ENCODE measurements at regions not wholly inside any gene's neighbourhood (a gene's known extent, or its start where the extent isn't known, plus 50 kb on each side); places are given as distances from the start of the nearest gene placed in this dataset.

DNA sequence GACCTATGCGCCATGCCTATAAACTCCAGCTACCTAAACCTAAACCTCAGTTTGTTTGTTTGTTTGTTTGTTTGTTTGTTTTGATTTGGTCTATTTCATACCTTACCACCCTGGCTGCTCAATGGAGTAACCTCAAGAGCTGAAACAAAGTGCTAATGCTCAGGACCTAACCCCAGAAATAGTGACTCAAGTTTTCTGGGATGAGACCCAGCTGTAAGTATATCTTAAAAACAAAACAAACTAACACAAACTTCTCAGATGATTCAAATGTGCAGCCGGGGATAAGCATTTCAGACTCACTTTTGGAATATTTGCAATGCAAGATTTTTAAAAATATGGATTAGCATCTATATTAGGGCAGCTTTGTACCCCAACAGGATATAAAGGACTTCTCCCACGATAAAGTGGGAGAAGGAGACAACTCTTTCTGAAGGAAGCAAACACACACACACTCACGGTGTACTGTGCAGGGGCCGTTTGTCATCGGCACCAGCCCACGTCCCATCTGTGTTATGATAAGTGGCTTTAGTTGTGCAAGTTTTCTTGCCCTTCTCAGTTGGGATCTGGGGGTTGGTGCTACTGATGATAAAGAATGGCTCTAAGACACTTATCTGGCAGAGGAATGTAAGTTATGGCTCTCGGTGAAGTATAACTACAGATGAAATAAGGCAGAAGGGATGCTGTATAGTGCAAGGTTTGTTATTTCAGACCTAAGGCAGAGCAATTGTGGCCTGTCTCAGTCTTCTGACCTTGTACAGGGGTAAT lies 516.7 kb upstream of the TMEM132C start:
- Mint-ChIP-seq H3K9me3 (peaks cover 4 to 7% of the 10 kb centered on the region in 2 donors), H3K4me3 (no peak overlapping the region), H3K36me3 (ENCODE audit: insufficient read depth in 2 of 2) (no peaks in the 10 kb centered on the region), H3K27ac (no peak overlapping the region), H3K4me1 (ENCODE audit: low read depth) (no peaks in the 10 kb centered on the region), H3K27me3 (ENCODE audit: low read depth) (no peaks in the 10 kb centered on the region)
- ATAC-seq (replicated peaks in 1 of 2) (no peak), DNase-seq (no peak)

GRCh38 chr12:127752802-127753201 lies 514.2 kb upstream of the TMEM132C start:
- Mint-ChIP-seq H3K4me1 (ENCODE audit: low read depth) (no peaks in the 10 kb centered on the region), H3K27ac (no peak overlapping the region), H3K36me3 (ENCODE audit: insufficient read depth in 2 of 2) (peaks cover 0 to 2% of the 10 kb centered on the region in 2 donors), H3K27me3 (ENCODE audit: low read depth) (no peaks in the 10 kb centered on the region), H3K4me3 (no peak overlapping the region), H3K9me3 (peaks cover 10 to 11% of the 10 kb centered on the region in 2 donors)
- ATAC-seq (replicated peaks in 1 of 2), result no peak
- DNase-seq, result no peak

GRCh38 chr12:127760357-127760756 lies 506.6 kb upstream of the TMEM132C start:
- H3K4me3 Mint-ChIP-seq, result no peak overlapping the region
- no peak overlapping the region for H3K27ac Mint-ChIP-seq
- H3K36me3 Mint-ChIP-seq (ENCODE audit: insufficient read depth in 2 of 2), result peaks cover 0 to 4% of the 10 kb centered on the region in 2 donors
- ATAC-seq (replicated peaks in 1 of 2) (no peak), DNase-seq (no peak)
- H3K27me3 Mint-ChIP-seq (ENCODE audit: low read depth), result no peaks in the 10 kb centered on the region
- no peaks in the 10 kb centered on the region for H3K4me1 Mint-ChIP-seq (ENCODE audit: low read depth)
- peaks cover 11 to 16% of the 10 kb centered on the region in 2 donors for H3K9me3 Mint-ChIP-seq

- Mint-ChIP-seq H3K4me1 (ENCODE audit: low read depth) (no peaks in the 10 kb centered on the region), H3K9me3 (peaks cover 11 to 16% of the 10 kb centered on the region in 2 donors), H3K4me3 (no peak overlapping the region), H3K27me3 (ENCODE audit: low read depth) (no peaks in the 10 kb centered on the region), H3K27ac (no peak overlapping the region), H3K36me3 (ENCODE audit: insufficient read depth in 2 of 2) (peaks cover 0 to 4% of the 10 kb centered on the region in 2 donors)
- ATAC-seq (replicated peaks in 1 of 2) (no peak), DNase-seq (no peak)
These were observed 506.0 kb upstream of the TMEM132C start for GRCh38 chr12:127760996-127761395.

GRCh38 chr12:127761880-127762279 lies 505.1 kb upstream of the TMEM132C start:
- Mint-ChIP-seq H3K27me3 (ENCODE audit: low read depth) (no peaks in the 10 kb centered on the region), H3K27ac (no peak overlapping the region), H3K4me1 (ENCODE audit: low read depth) (no peaks in the 10 kb centered on the region), H3K4me3 (no peak overlapping the region), H3K36me3 (ENCODE audit: insufficient read depth in 2 of 2) (peaks cover 0 to 2% of the 10 kb centered on the region in 2 donors), H3K9me3 (peaks cover 9 to 14% of the 10 kb centered on the region in 2 donors)
- no peak for ATAC-seq (replicated peaks in 1 of 2)
- no peak for DNase-seq

- H3K4me3 Mint-ChIP-seq, result no peak overlapping the region
- no peaks in the 10 kb centered on the region for H3K27me3 Mint-ChIP-seq (ENCODE audit: low read depth)
- no peak for ATAC-seq (replicated peaks in 1 of 2)
- DNase-seq, result no peak
- H3K9me3 Mint-ChIP-seq, result peaks cover 8 to 9% of the 10 kb centered on the region in 2 donors
- H3K4me1 Mint-ChIP-seq (ENCODE audit: low read depth), result no peaks in the 10 kb centered on the region
- H3K27ac Mint-ChIP-seq, result no peak overlapping the region
- H3K36me3 Mint-ChIP-seq (ENCODE audit: insufficient read depth in 2 of 2), result peaks cover 0 to 2% of the 10 kb centered on the region in 2 donors
These were observed 499.3 kb upstream of the TMEM132C start for GRCh38 chr12:127767656-127768055.

GRCh38 chr12:127770118-127770517 lies 496.9 kb upstream of the TMEM132C start:
- Mint-ChIP-seq H3K36me3 (ENCODE audit: insufficient read depth in 2 of 2) (no peaks in the 10 kb centered on the region), H3K4me1 (ENCODE audit: low read depth) (no peaks in the 10 kb centered on the region), H3K9me3 (peaks cover 4 to 7% of the 10 kb centered on the region in 2 donors), H3K4me3 (no peak overlapping the region), H3K27ac (no peak overlapping the region), H3K27me3 (ENCODE audit: low read depth) (no peaks in the 10 kb centered on the region)
- no peak for DNase-seq
- no peak for ATAC-seq (replicated peaks in 1 of 2)

- Mint-ChIP-seq H3K9me3 (peaks cover 4 to 9% of the 10 kb centered on the region in 2 donors), H3K27me3 (ENCODE audit: low read depth) (no peaks in the 10 kb centered on the region), H3K4me1 (ENCODE audit: low read depth) (no peaks in the 10 kb centered on the region), H3K36me3 (ENCODE audit: insufficient read depth in 2 of 2) (no peaks in the 10 kb centered on the region), H3K4me3 (no peak overlapping the region), H3K27ac (no peak overlapping the region)
- no peak for DNase-seq
- ATAC-seq (replicated peaks in 1 of 2), result no peak
These were observed 495.4 kb upstream of the TMEM132C start for GRCh38 chr12:127771546-127771945.

DNA sequence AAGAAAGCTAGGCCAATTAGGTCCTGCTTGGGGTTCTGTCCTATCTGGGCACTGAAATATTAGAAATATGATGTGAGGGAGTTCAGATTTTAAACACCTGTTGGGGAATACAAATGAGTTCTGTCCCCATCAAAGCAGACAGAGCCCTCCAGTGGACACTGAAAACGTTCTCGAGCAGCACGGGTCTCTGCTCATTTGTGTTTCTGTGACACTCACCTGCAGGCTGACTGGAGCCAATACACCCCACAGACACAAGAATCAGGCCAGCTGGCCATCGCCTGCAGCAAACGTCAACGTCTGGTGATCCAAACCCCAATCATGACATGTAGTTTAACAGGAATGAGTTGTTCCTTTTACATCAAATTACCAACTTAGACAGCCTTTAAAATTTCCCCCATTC lies 493.4 kb upstream of the TMEM132C start:
- Mint-ChIP-seq H3K9me3 (peaks cover 4 to 12% of the 10 kb centered on the region in 2 donors), H3K27ac (no peak overlapping the region), H3K27me3 (ENCODE audit: low read depth) (no peaks in the 10 kb centered on the region), H3K4me1 (ENCODE audit: low read depth) (no peaks in the 10 kb centered on the region), H3K4me3 (no peak overlapping the region), H3K36me3 (ENCODE audit: insufficient read depth in 2 of 2) (no peaks in the 10 kb centered on the region)
- DNase-seq, result no peak
- no peak for ATAC-seq (replicated peaks in 1 of 2)

DNA sequence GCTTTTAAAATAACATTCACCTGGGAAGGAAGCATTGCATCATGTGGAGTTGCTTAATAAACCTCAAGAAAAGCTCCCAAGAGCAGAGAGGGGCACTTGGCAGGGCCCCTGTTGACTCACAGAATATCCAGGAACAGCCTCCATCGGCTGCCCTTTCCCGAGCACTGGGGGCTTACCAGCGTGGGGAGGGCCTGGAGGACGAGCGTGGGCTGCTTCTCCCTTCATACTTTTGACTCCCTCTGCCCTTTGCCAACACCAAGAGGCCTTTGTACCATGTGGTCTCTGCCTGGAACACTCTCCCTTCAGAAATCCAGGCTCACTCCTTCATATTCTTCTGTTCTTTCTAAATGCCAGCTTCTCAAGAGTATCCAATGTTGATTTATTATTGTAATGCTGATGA lies 492.1 kb upstream of the TMEM132C start:
- Mint-ChIP-seq H3K36me3 (ENCODE audit: insufficient read depth in 2 of 2) (no peaks in the 10 kb centered on the region), H3K27me3 (ENCODE audit: low read depth) (no peaks in the 10 kb centered on the region), H3K27ac (no peak overlapping the region), H3K4me3 (no peak overlapping the region), H3K9me3 (peaks cover 9 to 17% of the 10 kb centered on the region in 2 donors), H3K4me1 (ENCODE audit: low read depth) (no peaks in the 10 kb centered on the region)
- DNase-seq, result no peak
- no peak for ATAC-seq (replicated peaks in 1 of 2)

DNA sequence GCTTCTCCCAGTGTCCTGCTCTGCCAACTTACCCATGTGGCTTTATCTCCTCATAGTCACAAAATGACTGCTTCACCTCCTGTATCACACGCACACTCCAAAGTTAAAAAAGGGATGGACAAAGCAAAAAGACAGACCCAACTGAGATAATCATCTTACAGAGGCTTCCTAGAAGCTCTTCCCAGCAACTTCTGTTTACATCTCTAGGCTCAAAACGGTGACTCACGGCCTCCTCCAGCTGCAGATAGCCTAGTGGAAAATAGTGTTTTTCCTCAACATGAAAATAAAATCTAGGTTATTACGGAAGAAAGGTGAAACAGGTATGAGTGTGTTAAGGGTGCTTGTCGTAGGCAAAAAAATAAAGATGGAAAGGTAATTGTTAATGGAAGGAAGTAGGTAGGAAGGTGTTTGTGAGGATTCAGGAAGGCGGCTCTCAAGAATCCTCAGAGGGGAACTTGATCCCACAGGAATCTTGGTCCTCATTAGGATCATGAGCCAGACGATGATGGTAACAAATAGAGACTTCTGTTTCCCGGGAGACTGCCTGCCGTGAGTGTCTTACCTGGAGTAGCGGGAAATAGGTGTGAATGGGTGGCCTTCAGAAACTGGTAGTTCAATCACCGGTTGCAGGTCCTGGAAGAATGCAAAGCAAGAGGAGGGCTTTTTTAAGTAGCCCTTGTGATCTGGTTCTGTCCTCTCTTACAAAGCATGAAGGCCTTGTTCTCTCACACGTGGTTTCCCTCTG lies 487.5 kb upstream of the TMEM132C start:
- H3K36me3 Mint-ChIP-seq (ENCODE audit: insufficient read depth in 2 of 2), result no peaks in the 10 kb centered on the region
- H3K27ac Mint-ChIP-seq, result no peak overlapping the region
- H3K4me1 Mint-ChIP-seq (ENCODE audit: low read depth), result no peaks in the 10 kb centered on the region
- no peaks in the 10 kb centered on the region for H3K27me3 Mint-ChIP-seq (ENCODE audit: low read depth)
- DNase-seq (no peak), ATAC-seq (replicated peaks in 1 of 2) (no peak)
- H3K4me3 Mint-ChIP-seq, result no peak overlapping the region
- peaks cover 4 to 12% of the 10 kb centered on the region in 2 donors for H3K9me3 Mint-ChIP-seq

- Mint-ChIP-seq H3K27ac (no peak overlapping the region), H3K9me3 (peaks cover 6 to 12% of the 10 kb centered on the region in 2 donors), H3K4me1 (ENCODE audit: low read depth) (no peaks in the 10 kb centered on the region), H3K36me3 (ENCODE audit: insufficient read depth in 2 of 2) (no peaks in the 10 kb centered on the region), H3K4me3 (no peak overlapping the region), H3K27me3 (ENCODE audit: low read depth) (no peaks in the 10 kb centered on the region)
- DNase-seq (no peak), ATAC-seq (replicated peaks in 1 of 2) (no peak)
These were observed 486.1 kb upstream of the TMEM132C start for GRCh38 chr12:127780881-127781280.

GRCh38 chr12:127781336-127781735 lies 485.6 kb upstream of the TMEM132C start:
- no peak for ATAC-seq (replicated peaks in 1 of 2)
- Mint-ChIP-seq H3K27me3 (ENCODE audit: low read depth) (no peaks in the 10 kb centered on the region), H3K4me3 (no peak overlapping the region), H3K9me3 (peaks cover 6 to 11% of the 10 kb centered on the region in 2 donors), H3K4me1 (ENCODE audit: low read depth) (no peaks in the 10 kb centered on the region), H3K36me3 (ENCODE audit: insufficient read depth in 2 of 2) (no peaks in the 10 kb centered on the region), H3K27ac (no peak overlapping the region)
- DNase-seq, result no peak
